Tibial artery (tissue), 4 donors: ENCODE measurements at regions not wholly inside any gene's neighbourhood (a gene's known extent, or its start where the extent isn't known, plus 50 kb on each side); places are given as distances from the start of the nearest gene placed in this dataset.

Source experiments
- DNase-seq, 2 donors: peaks; one replicate each; pipeline ENCODE4 v3.0.0-alpha.2; 2019
- H3K27ac ChIP-seq, 2 donors: fragments of 200-600 bp; sonication (generic) in 1 of 2; 1 replicate in 1 of 2; 2 replicates in 1 of 2; pipeline ENCODE4 v1.5.1; 2018 to 2019; ENCODE audit warnings: mild to moderate bottlenecking in 1 of 2
- H3K27me3 ChIP-seq, 2 donors: fragments of 200-600 bp; sonication (generic) in 1 of 2; one replicate each; pipeline versions ENCODE4 v1.5.1 to v1.6.0; 2016 to 2019
- H3K36me3 ChIP-seq, 3 donors: fragments of 200-600 bp; sonication (generic) in 2 of 3; one replicate each; pipeline ENCODE4 v1.5.1; 2016 to 2019; ENCODE audit warnings: mild to moderate bottlenecking in 2 of 3
- H3K4me1 ChIP-seq, 4 donors: fragments of 200-600 bp; sonication (generic) in 2 of 4; 1 replicate in 3 of 4; 2 replicates in 1 of 4; pipeline ENCODE4 v1.5.1; 2016 to 2019
- H3K4me3 ChIP-seq, 2 donors: fragments of 200-600 bp; sonication (generic) in 1 of 2; 1 replicate in 1 of 2; 2 replicates in 1 of 2; pipeline ENCODE4 v1.5.1; 2018 to 2019; ENCODE audit warnings: mild to moderate bottlenecking in 2 of 2
- H3K9me3 ChIP-seq, 3 donors: fragments of 200-600 bp; sonication (generic) in 1 of 3; one replicate each; pipeline ENCODE4 v1.5.1; 2016 to 2019
- intact Hi-C: fragments of 100-400 bp; cut with DNase I; formaldehyde crosslinking; loops from one replicate; pipeline ENCODE4 v1.15.0; 2023; ENCODE audit warnings: low total_unique reads
- TF ChIP-seq, protein P1 (sequence below), 2 experiments: fragments of 200-600 bp in 1 of 2; fragments of 450-650 bp in 1 of 2; IDR thresholded peaks; one replicate each; pipeline ENCODE4 v1.5.1; 2017 to 2019; ENCODE audit warnings: antibody characterized with exemption in 2 of 2, mild to moderate bottlenecking in 1 of 2, moderate library complexity in 1 of 2

DNA sequence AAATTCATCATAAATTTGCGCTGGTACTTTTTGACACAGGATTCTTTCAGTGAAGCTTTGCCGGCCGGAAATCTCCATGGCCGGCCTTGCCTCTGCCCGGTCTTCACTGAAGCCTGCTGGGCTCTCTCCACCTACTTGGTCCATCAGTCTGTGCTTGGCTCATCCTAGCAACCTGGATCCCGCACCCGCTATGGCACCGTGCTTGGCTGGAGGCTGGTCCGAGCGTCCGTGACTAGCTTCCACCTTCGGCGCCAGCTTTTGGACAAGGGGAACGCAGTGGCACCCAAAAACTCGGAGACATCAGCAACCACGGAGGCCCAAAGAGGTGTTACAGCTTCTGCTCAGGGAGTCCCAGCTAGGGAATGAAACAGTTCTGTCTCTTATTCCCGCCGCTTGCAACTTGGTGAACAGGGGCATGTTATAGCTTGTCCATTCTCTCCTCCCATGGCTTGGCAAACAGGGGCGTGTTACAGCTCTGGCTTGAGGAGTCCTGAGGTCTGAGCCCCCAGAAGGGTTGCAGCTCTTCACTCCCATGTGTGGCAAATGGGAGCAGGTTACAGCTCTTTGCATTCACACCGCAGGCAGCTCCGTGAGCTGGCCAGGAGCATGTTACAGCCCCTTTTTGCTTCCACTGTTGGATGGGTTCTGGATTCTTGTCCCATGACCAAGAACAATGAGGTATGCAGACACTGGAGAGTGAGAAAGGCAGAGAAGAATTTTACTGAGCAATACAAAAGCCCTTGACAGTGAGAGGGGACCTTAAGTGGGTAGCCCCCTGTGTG, 204.2 kb downstream of the DIPK2A start:
- TF ChIP-seq, protein P1, sequence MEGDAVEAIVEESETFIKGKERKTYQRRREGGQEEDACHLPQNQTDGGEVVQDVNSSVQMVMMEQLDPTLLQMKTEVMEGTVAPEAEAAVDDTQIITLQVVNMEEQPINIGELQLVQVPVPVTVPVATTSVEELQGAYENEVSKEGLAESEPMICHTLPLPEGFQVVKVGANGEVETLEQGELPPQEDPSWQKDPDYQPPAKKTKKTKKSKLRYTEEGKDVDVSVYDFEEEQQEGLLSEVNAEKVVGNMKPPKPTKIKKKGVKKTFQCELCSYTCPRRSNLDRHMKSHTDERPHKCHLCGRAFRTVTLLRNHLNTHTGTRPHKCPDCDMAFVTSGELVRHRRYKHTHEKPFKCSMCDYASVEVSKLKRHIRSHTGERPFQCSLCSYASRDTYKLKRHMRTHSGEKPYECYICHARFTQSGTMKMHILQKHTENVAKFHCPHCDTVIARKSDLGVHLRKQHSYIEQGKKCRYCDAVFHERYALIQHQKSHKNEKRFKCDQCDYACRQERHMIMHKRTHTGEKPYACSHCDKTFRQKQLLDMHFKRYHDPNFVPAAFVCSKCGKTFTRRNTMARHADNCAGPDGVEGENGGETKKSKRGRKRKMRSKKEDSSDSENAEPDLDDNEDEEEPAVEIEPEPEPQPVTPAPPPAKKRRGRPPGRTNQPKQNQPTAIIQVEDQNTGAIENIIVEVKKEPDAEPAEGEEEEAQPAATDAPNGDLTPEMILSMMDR (IDR thresholded peaks at IDR 0.05) = no peak
- H3K9me3 ChIP-seq = no peaks in the 10 kb centered on the region
- DNase-seq = no peak
- no peak overlapping the region for H3K4me3 ChIP-seq
- intact Hi-C loops = no loop called here
- H3K4me1 ChIP-seq = peaks cover 0 to 1% (median 0%) of the 10 kb centered on the region in 4 donors
- no peak overlapping the region for H3K27ac ChIP-seq
- H3K27me3 ChIP-seq = no peaks in the 10 kb centered on the region
- no peaks in the 10 kb centered on the region for H3K36me3 ChIP-seq

DNA sequence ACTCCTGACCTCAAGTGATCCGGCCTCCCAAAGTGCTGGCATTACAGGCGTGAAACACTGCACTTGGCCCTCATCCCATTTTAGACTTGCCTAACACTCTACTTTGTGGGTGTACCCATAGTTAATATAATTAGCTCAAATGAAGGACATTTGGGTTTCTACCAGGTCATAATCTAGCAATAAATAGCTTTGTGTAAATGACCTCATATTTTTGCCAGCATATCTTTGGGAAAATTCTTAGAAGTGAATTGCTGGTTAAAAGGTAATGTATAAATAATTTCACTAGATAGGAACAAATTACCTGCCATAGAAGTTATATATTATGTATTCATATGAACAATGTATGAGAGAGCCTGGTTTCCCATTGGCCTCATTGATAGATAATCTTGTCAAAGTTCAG, 206.0 kb downstream of the DIPK2A start:
- DNase-seq = no peak
- intact Hi-C loops = no loop called here
- TF ChIP-seq, protein P1 (IDR thresholded peaks at IDR 0.05) = no peak
- Histone ChIP-seq H3K36me3 (no peaks in the 10 kb centered on the region), H3K27me3 (no peaks in the 10 kb centered on the region), H3K27ac (no peak overlapping the region), H3K4me1 (peaks cover 0 to 6% (median 0%) of the 10 kb centered on the region in 4 donors), H3K9me3 (no peaks in the 10 kb centered on the region), H3K4me3 (no peak overlapping the region)

DNA sequence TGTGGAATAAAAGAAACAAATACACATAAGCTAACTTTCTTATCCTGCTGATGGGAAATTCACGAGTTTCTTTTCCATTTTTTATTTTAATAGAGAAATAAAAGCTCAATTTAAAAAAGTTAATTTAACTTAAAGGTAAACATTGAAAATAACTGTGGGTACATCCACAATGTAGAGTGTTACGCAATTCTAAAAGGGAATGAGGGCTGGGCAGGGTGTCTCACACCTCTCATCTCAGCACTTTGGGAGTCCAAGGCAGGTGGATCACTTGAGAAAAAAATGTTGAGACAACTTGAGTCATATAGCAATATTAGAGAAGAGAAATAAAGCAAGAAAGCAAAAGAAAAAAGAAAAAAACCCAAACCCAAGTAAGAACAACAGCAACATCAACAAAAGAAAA, 207.0 kb downstream of the DIPK2A start:
- no peak overlapping the region for H3K4me3 ChIP-seq
- TF ChIP-seq, protein P1 (IDR thresholded peaks at IDR 0.05) = no peak
- H3K4me1 ChIP-seq = peaks cover 0 to 6% (median 0%) of the 10 kb centered on the region in 4 donors
- no peaks in the 10 kb centered on the region for H3K36me3 ChIP-seq
- intact Hi-C loops = no loop called here
- no peak overlapping the region for H3K27ac ChIP-seq
- no peaks in the 10 kb centered on the region for H3K9me3 ChIP-seq
- no peaks in the 10 kb centered on the region for H3K27me3 ChIP-seq
- no peak for DNase-seq

DNA sequence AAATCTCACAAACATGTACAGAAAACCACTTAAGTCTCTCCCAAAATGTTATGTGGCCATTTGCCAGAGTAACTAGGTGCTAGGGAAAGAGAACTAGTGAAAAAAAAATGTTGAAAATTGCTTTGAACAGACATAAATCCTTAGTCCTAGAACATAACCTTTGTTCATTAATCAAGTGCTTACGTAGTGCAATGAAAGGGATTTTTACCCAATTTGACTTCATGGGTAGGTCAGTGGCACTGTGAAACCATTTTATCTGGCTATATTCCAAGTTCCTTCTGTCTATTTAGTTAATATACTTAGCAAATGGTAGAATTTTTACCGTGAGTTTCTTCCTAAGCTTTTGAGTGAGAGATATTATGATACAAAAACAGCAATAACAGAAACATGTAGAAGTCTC, 209.4 kb downstream of the DIPK2A start:
- H3K36me3 ChIP-seq = no peaks in the 10 kb centered on the region
- H3K27me3 ChIP-seq = no peaks in the 10 kb centered on the region
- intact Hi-C loops = no loop called here
- no peak overlapping the region for H3K27ac ChIP-seq
- H3K4me3 ChIP-seq = no peak overlapping the region
- H3K9me3 ChIP-seq = no peaks in the 10 kb centered on the region
- no peak for DNase-seq
- peaks cover 0 to 6% (median 0%) of the 10 kb centered on the region in 4 donors for H3K4me1 ChIP-seq
- TF ChIP-seq, protein P1 (IDR thresholded peaks at IDR 0.05) = no peak

DNA sequence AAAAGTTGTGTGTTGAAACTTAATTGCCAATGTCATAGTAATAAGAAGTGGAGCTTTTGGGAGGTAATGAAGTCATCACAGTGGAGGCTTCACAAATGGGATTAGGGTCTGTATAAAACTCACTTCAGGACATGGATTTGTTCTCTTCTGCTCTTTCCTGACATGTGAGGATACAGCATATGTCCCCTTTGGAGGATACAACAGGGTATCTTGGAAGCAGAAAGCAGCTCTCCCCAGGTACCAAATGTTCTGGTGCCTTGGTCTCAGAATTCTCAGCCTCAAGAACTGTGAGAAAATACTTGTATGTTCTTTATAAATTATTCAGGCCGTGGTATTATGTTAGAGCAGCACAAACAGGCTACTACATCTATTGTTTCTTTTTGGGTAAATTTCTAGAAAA, 210.9 kb downstream of the DIPK2A start:
- no peaks in the 10 kb centered on the region for H3K9me3 ChIP-seq
- TF ChIP-seq, protein P1 (IDR thresholded peaks at IDR 0.05) = no peak
- no peak overlapping the region for H3K27ac ChIP-seq
- intact Hi-C loops = no loop called here
- DNase-seq = no peak
- no peaks in the 10 kb centered on the region for H3K36me3 ChIP-seq
- H3K27me3 ChIP-seq = no peaks in the 10 kb centered on the region
- H3K4me1 ChIP-seq = peaks cover 0 to 6% (median 0%) of the 10 kb centered on the region in 4 donors
- no peak overlapping the region for H3K4me3 ChIP-seq
